ENCODE measurements at regions not wholly inside any gene's neighbourhood (a gene's known extent, or its start where the extent isn't known, plus 50 kb on each side); places are given as distances from the start of the nearest gene placed in this dataset.

GRCh38 chr2:236994361-236994760, 91.3 kb upstream of the COPS8 start:
- Mint-ChIP-seq H3K9me3 (ENCODE audit: unreplicated experiment) (no peaks in the 10 kb centered on the region), H3K36me3 (ENCODE audit: insufficient read depth, unreplicated experiment) (no peaks in the 10 kb centered on the region), H3K4me3 (ENCODE audit: unreplicated experiment) (no peak overlapping the region), H3K4me1 (ENCODE audit: insufficient read depth, unreplicated experiment) (peaks cover 6% of the 10 kb centered on the region), H3K27ac (ENCODE audit: low read depth, unreplicated experiment) (no peak overlapping the region), H3K27me3 (ENCODE audit: insufficient read depth, unreplicated experiment) (peaks cover 65% of the 10 kb centered on the region)
- intact Hi-C loops (cut with micrococcal nuclease), result no loop called here
- TF ChIP-seq CTCF (IDR thresholded peaks at IDR 0.05; ENCODE audit: unreplicated experiment), result no peak
- no TSS peak for BruUV-seq (replicated peaks)
- no peak for DNase-seq (ENCODE audit: unreplicated experiment)
- POLR2A ChIA-PET, result no interaction called here
- CTCF ChIA-PET, result interaction anchor here (1.6 kb wide), 1 partner anchor 481 kb away, joined by 3 read pairs; no protein-coding TSS in a partner anchor

GRCh38 chr2:236997069-236997715, 88.5 kb upstream of the COPS8 start:
- Mint-ChIP-seq H3K36me3 (ENCODE audit: insufficient read depth, unreplicated experiment) (no peaks in the 10 kb centered on the region), H3K9me3 (ENCODE audit: unreplicated experiment) (no peaks in the 10 kb centered on the region)
- CTCF ChIA-PET, result interaction anchor here (0.7 to 1.2 kb wide), 2 partner anchors 10 to 485 kb away, joined by 3 to 8 read pairs; no protein-coding TSS in a partner anchor

GRCh38 chr2:236998236-236998635, 87.5 kb upstream of the COPS8 start:
- DNase-seq (ENCODE audit: unreplicated experiment), result peak; percentile 13
- intact Hi-C loops (cut with micrococcal nuclease), result no loop called here
- H3K36me3 Mint-ChIP-seq (ENCODE audit: insufficient read depth, unreplicated experiment), result no peaks in the 10 kb centered on the region
- no peak overlapping the region for H3K27ac Mint-ChIP-seq (ENCODE audit: low read depth, unreplicated experiment)
- H3K9me3 Mint-ChIP-seq (ENCODE audit: unreplicated experiment), result no peaks in the 10 kb centered on the region
- H3K4me3 Mint-ChIP-seq (ENCODE audit: unreplicated experiment), result no peak overlapping the region
- ChIA-PET POLR2A (no interaction called here), CTCF (interaction anchor here (0.6 to 1.2 kb wide), 4 partner anchors 9 to 541 kb away, joined by 3 read pairs; no protein-coding TSS in a partner anchor)
- no TSS peak for BruUV-seq (replicated peaks)
- no peak for TF ChIP-seq CTCF (IDR thresholded peaks at IDR 0.05; ENCODE audit: unreplicated experiment)
- H3K27me3 Mint-ChIP-seq (ENCODE audit: insufficient read depth, unreplicated experiment), result peaks cover 49% of the 10 kb centered on the region
- H3K4me1 Mint-ChIP-seq (ENCODE audit: insufficient read depth, unreplicated experiment), result peaks cover 6% of the 10 kb centered on the region

More at GRCh38 chr2:236997069-236997715, 88.5 kb upstream of the COPS8 start:
- intact Hi-C loops (cut with micrococcal nuclease), result no loop called here
- Mint-ChIP-seq H3K4me3 (ENCODE audit: unreplicated experiment) (no peak overlapping the region), H3K4me1 (ENCODE audit: insufficient read depth, unreplicated experiment) (peaks cover 6% of the 10 kb centered on the region), H3K27ac (ENCODE audit: low read depth, unreplicated experiment) (no peak overlapping the region), H3K27me3 (ENCODE audit: insufficient read depth, unreplicated experiment) (peaks cover 59% of the 10 kb centered on the region)
- POLR2A ChIA-PET, result no interaction called here
- no peak for TF ChIP-seq CTCF (IDR thresholded peaks at IDR 0.05; ENCODE audit: unreplicated experiment)
- DNase-seq (ENCODE audit: unreplicated experiment), result no peak
- BruUV-seq (replicated peaks), result no TSS peak

- ChIA-PET POLR2A (no interaction called here), CTCF (no interaction called here)
- no peaks in the 10 kb centered on the region for H3K36me3 Mint-ChIP-seq (ENCODE audit: insufficient read depth, unreplicated experiment)
- H3K4me1 Mint-ChIP-seq (ENCODE audit: insufficient read depth, unreplicated experiment), result peaks cover 6% of the 10 kb centered on the region
- no peak overlapping the region for H3K4me3 Mint-ChIP-seq (ENCODE audit: unreplicated experiment)
- intact Hi-C loops (cut with micrococcal nuclease), result no loop called here
- H3K27ac Mint-ChIP-seq (ENCODE audit: low read depth, unreplicated experiment), result no peak overlapping the region
- H3K9me3 Mint-ChIP-seq (ENCODE audit: unreplicated experiment), result no peaks in the 10 kb centered on the region
- DNase-seq (ENCODE audit: unreplicated experiment), result no peak
- H3K27me3 Mint-ChIP-seq (ENCODE audit: insufficient read depth, unreplicated experiment), result peaks cover 45% of the 10 kb centered on the region
- BruUV-seq (replicated peaks), result no TSS peak
- TF ChIP-seq CTCF (IDR thresholded peaks at IDR 0.05; ENCODE audit: unreplicated experiment), result no peak
Measured at GRCh38 chr2:236998758-236999157, 86.9 kb upstream of the COPS8 start.

Data from MCF 10A (cell line).